Naive thymus-derived CD4-positive, alpha-beta T cell (primary cell): ENCODE measurements at regions not wholly inside any gene's neighbourhood (a gene's known extent, or its start where the extent isn't known, plus 50 kb on each side); places are given as distances from the start of the nearest gene placed in this dataset.
"Not testable (repeated sequence)": the region's sequence is repeated elsewhere in the genome, so short reads cannot be mapped to it uniquely, and the experiment has no call there.

ENCODE experiments used
- ATAC-seq: fragments of 150-1000 bp; cut with Tn5 transposase; 2 replicates; pipeline ENCODE4 v1.10.0; 2021; ENCODE audit warnings: mild to moderate bottlenecking, moderate library complexity
- CTCF ChIA-PET: fragments of 350-600 bp; sonication (Branson Sonifier 250); formaldehyde crosslinking; loops from one replicate; lab custom pipeline; 2021; ENCODE audit warnings: antibody characterized with exemption; lab: Charles Lee
- POLR2A ChIA-PET: fragments of 350-600 bp; sonication (Branson Sonifier 250); formaldehyde crosslinking; loops from one replicate; lab custom pipeline; 2021; ENCODE audit warnings: antibody characterized with exemption, inconsistent platforms; lab: Charles Lee
- DNase-seq, 9 donors: peaks; one replicate each; pipeline versions ENCODE4 v3.0.0 to v3.0.0-alpha.2; 2020 to 2022; ENCODE audit warnings: mixed read lengths in 1 of 9
- H3K27ac ChIP-seq: one replicate; pipeline ENCODE4 v1.7.0; 2013; ENCODE audit warnings: mild to moderate bottlenecking, low read depth, low read length, moderate library complexity
- H3K27me3 ChIP-seq, 2 donors: one replicate each; pipeline ENCODE4 v1.7.0; 2013; ENCODE audit warnings: low read length in 2 of 2, mild to moderate bottlenecking in 2 of 2, moderate library complexity in 2 of 2; ENCODE audit not compliant: control insufficient read depth in 2 of 2, insufficient read depth in 2 of 2
- H3K36me3 ChIP-seq, 3 experiments: 1 replicate in 2 of 3; 2 replicates in 1 of 3; pipeline ENCODE4 v1.7.0; 2013; ENCODE audit warnings: low read length in 3 of 3, mild to moderate bottlenecking in 3 of 3, moderate library complexity in 1 of 3; ENCODE audit not compliant: insufficient read depth in 3 of 3, control insufficient read depth in 2 of 3
- H3K4me1 ChIP-seq, 2 donors: one replicate each; pipeline ENCODE4 v1.7.0; 2013; ENCODE audit warnings: low read length in 2 of 2, mild to moderate bottlenecking in 2 of 2, moderate library complexity in 1 of 2; ENCODE audit not compliant: control insufficient read depth in 2 of 2, insufficient read depth in 2 of 2
- H3K4me3 ChIP-seq: 2 replicates; pipeline ENCODE4 v1.7.0; 2013; ENCODE audit warnings: mild to moderate bottlenecking, low read length
- H3K9me3 ChIP-seq, 3 experiments: 1 replicate in 2 of 3; 2 replicates in 1 of 3; pipeline ENCODE4 v1.7.0; 2013; ENCODE audit warnings: low read length in 3 of 3; ENCODE audit not compliant: control insufficient read depth in 2 of 3
- H3K27ac Mint-ChIP-seq, 9 donors: one replicate each; pipeline ENCODE4 v1.8.0; 2020 to 2022; ENCODE audit warnings: mixed read lengths in 9 of 9, mild to moderate bottlenecking in 8 of 9, moderate library complexity in 5 of 9, inconsistent platforms in 2 of 9
- H3K27me3 Mint-ChIP-seq, 5 donors: one replicate each; pipeline ENCODE4 v1.8.0; 2021 to 2022; ENCODE audit warnings: mixed read lengths in 5 of 5, mild to moderate bottlenecking in 1 of 5
- H3K36me3 Mint-ChIP-seq, 5 donors: one replicate each; pipeline ENCODE4 v1.8.0; 2020 to 2022; ENCODE audit warnings: mixed read lengths in 5 of 5, mild to moderate bottlenecking in 3 of 5, inconsistent platforms in 1 of 5
- H3K4me1 Mint-ChIP-seq, 7 donors: one replicate each; pipeline ENCODE4 v1.8.0; 2020 to 2022; ENCODE audit warnings: mixed read lengths in 7 of 7, mild to moderate bottlenecking in 3 of 7, inconsistent platforms in 1 of 7
- H3K4me3 Mint-ChIP-seq, 10 donors: one replicate each; pipeline ENCODE4 v1.8.0; 2020 to 2022; ENCODE audit warnings: mild to moderate bottlenecking in 10 of 10, mixed read lengths in 10 of 10, moderate library complexity in 6 of 10, inconsistent platforms in 2 of 10
- H3K9me3 Mint-ChIP-seq, 11 donors: one replicate each; pipeline ENCODE4 v1.8.0; 2020 to 2022; ENCODE audit warnings: mixed read lengths in 11 of 11, mild to moderate bottlenecking in 4 of 11, inconsistent platforms in 1 of 11, moderate library complexity in 1 of 11
- intact Hi-C, 2 donors: fragments of 100-400 bp; cut with micrococcal nuclease; formaldehyde crosslinking; loops; one replicate each; pipeline ENCODE4 v1.15.1; 2023

DNA sequence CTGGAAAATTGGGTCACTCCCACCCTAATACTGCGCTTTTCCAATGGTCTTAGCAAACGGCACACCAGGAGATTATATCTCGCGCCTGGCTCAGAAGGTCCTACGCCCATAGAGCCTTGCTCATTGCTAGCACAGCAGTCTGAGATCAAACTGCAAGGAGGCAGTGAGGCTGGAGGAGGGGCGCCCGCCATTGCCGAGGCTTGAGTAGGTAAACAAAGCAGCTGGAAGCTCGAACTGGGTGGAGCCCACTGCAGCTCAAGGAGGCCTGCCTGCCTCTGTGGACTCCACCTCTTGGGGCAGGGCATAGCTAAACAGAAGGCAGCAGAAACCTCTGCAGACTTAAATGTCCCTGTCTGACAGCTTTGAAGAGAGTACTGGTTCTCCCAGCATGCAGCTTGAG is 362.6 kb upstream of the GOT2 start:
- CTCF ChIA-PET, H3K4me1 ChIP-seq, intact Hi-C loops, H3K4me1 Mint-ChIP-seq, H3K9me3 ChIP-seq, H3K4me3 Mint-ChIP-seq, H3K27ac ChIP-seq, H3K4me3 ChIP-seq, H3K36me3 ChIP-seq, POLR2A ChIA-PET, ATAC-seq, H3K36me3 Mint-ChIP-seq, H3K27me3 ChIP-seq, DNase-seq, H3K27me3 Mint-ChIP-seq, H3K27ac Mint-ChIP-seq: not testable (repeated sequence)
- H3K9me3 Mint-ChIP-seq, result peaks cover 3 to 20% (median 6%) of the 10 kb centered on the region in 11 donors

DNA sequence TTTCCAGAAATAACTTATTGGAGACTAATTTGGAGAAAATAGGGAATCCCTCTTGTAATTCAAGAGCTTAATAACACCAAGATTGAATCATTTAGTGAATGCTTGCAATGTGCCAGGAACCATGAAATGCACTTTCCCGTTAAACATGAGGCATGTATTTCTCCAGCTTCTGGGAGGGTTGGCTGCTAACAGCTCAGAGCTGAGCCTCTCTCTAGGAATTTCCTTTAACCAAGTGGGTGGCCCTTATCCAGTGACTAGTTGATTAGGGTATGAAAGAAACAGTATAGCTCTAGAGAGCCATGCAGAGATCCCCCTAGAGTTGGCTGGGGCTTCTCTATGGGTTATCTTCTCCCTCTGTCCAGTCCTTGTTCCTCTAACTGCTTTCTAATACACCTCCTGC is 356.4 kb upstream of the GOT2 start:
- CTCF ChIA-PET, result no interaction called here
- Histone ChIP-seq H3K36me3 (no peaks in the 10 kb centered on the region), H3K27ac (no peak overlapping the region), H3K4me3 (no peak overlapping the region), H3K4me1 (no peaks in the 10 kb centered on the region), H3K27me3 (no peaks in the 10 kb centered on the region), H3K9me3 (no peaks in the 10 kb centered on the region)
- ATAC-seq, result no peak
- no peaks in the 10 kb centered on the region for H3K4me1 Mint-ChIP-seq
- H3K9me3 Mint-ChIP-seq, result peaks cover 0 to 30% (median 3%) of the 10 kb centered on the region in 11 donors
- no peak overlapping the region for H3K4me3 Mint-ChIP-seq
- intact Hi-C loops, result no loop called here
- POLR2A ChIA-PET, result no interaction called here
- DNase-seq, result no peak
- H3K27ac Mint-ChIP-seq, result no peak overlapping the region
- no peaks in the 10 kb centered on the region for H3K36me3 Mint-ChIP-seq
- peaks cover 0 to 3% (median 0%) of the 10 kb centered on the region in 5 donors for H3K27me3 Mint-ChIP-seq

DNA sequence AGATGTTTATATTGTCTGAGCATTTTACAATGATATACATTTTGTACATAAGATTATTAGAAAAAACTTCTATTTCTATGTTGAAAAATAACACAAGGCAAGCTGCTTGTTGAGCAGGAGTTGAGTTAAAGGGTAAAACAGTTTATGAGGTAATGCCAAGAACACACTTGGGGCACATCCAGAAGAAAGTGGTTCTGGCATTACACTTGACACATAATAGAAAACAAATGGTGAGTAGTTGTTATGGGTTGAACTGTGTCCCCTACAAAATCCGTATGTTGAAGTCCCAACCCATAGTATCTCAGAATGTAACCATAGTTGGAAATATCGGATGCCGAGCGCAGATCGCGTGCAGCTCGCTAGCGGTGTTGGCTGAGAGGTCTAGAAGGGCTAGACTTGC is 354.3 kb upstream of the GOT2 start:
- H3K4me3 Mint-ChIP-seq, result no peak overlapping the region
- CTCF ChIA-PET, result no interaction called here
- intact Hi-C loops, result no loop called here
- H3K4me1 Mint-ChIP-seq, result no peaks in the 10 kb centered on the region
- no peaks in the 10 kb centered on the region for H3K27me3 ChIP-seq
- H3K9me3 ChIP-seq, result no peaks in the 10 kb centered on the region
- POLR2A ChIA-PET, result no interaction called here
- H3K27ac ChIP-seq, result no peak overlapping the region
- no peaks in the 10 kb centered on the region for H3K4me1 ChIP-seq
- DNase-seq (no peak), ATAC-seq (no peak)
- peaks cover 0 to 30% (median 3%) of the 10 kb centered on the region in 11 donors for H3K9me3 Mint-ChIP-seq
- H3K36me3 Mint-ChIP-seq, result no peaks in the 10 kb centered on the region
- no peak overlapping the region for H3K4me3 ChIP-seq
- no peak overlapping the region for H3K27ac Mint-ChIP-seq
- H3K27me3 Mint-ChIP-seq, result peaks cover 0 to 3% (median 0%) of the 10 kb centered on the region in 5 donors
- H3K36me3 ChIP-seq, result no peaks in the 10 kb centered on the region

DNA sequence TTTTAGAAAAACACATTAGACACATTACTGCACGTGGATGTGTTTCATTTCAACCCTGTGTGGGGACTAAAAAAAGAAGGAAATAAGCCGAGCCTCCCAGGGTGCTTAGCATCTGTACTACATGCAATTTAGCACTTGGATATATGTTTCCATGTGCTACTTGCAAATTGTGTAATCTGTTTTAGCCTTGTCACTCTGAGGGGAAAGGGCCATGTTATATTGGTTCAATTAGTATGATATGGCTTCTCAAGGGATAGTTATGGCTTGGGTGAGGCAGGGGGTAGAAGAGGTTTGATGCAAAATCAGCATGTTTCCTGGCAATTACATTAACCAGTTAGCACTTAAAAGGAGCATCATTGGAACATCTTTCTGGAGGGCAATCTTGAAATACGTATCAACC is 353.5 kb upstream of the GOT2 start:
- Histone ChIP-seq H3K9me3 (no peaks in the 10 kb centered on the region), H3K27ac (no peak overlapping the region), H3K27me3 (no peaks in the 10 kb centered on the region), H3K4me1 (no peaks in the 10 kb centered on the region), H3K4me3 (no peak overlapping the region), H3K36me3 (no peaks in the 10 kb centered on the region)
- Mint-ChIP-seq H3K4me3 (no peak overlapping the region), H3K27me3 (peaks cover 0 to 3% (median 0%) of the 10 kb centered on the region in 5 donors), H3K27ac (no peak overlapping the region), H3K9me3 (peaks cover 0 to 35% (median 4%) of the 10 kb centered on the region in 11 donors), H3K36me3 (no peaks in the 10 kb centered on the region), H3K4me1 (no peaks in the 10 kb centered on the region)
- CTCF ChIA-PET, result no interaction called here
- ATAC-seq (no peak), DNase-seq (no peak)
- intact Hi-C loops, result no loop called here
- POLR2A ChIA-PET, result no interaction called here

DNA sequence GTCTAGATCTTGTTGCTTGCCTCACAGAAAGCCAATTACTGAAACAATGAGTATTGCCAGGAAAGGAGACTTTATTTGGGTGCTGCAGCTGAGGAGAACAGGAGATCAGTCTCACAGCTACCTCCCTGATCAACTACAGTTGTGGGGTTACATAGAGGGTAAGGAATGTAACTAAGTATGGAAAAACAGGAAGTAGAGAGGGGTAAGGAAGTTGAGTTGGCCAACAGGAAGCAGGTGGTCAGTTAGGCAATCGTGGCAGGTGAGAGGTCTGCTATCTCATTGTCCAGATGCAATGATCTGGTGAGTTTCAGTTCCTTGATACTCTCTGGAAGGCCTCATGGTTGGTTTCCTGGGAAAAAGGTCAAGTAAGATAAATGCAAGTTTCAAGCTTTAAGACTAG is 333.1 kb upstream of the GOT2 start:
- no peak overlapping the region for H3K27ac ChIP-seq
- no peak overlapping the region for H3K4me3 Mint-ChIP-seq
- peaks cover 0 to 3% (median 0%) of the 10 kb centered on the region in 7 donors for H3K4me1 Mint-ChIP-seq
- POLR2A ChIA-PET, result no interaction called here
- peak; percentile 42 for ATAC-seq
- H3K36me3 ChIP-seq, result no peaks in the 10 kb centered on the region
- no peak overlapping the region for H3K4me3 ChIP-seq
- H3K27me3 Mint-ChIP-seq, result peaks cover 0 to 3% (median 0%) of the 10 kb centered on the region in 5 donors
- intact Hi-C loops, result no loop called here
- DNase-seq, result no peak
- no peaks in the 10 kb centered on the region for H3K9me3 ChIP-seq
- no peak overlapping the region for H3K27ac Mint-ChIP-seq
- peaks cover 4 to 26% (median 9%) of the 10 kb centered on the region in 11 donors for H3K9me3 Mint-ChIP-seq
- no peaks in the 10 kb centered on the region for H3K27me3 ChIP-seq
- CTCF ChIA-PET, result no interaction called here
- H3K4me1 ChIP-seq, result no peaks in the 10 kb centered on the region
- peaks cover 0 to 6% (median 0%) of the 10 kb centered on the region in 5 donors for H3K36me3 Mint-ChIP-seq

DNA sequence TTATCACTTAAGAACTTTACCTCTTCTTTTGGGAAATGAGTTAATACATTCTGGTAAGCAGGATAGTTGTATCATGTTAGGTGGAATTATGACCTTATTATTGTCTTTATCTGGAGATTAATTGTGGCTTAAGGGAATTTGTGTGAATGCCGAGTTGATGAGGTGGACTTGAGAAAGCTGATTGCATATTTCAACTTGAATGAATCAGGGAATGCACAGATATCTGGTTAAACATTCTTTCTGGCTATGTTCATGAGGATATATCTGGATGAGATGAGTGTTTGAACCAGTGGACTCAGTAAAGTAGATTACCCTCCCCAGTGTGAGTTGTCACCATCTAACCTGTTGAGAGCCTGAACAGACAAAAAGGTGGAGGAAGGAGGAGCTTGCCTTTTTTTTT is 326.1 kb upstream of the GOT2 start:
- no peak overlapping the region for H3K4me3 ChIP-seq
- H3K4me3 Mint-ChIP-seq, result no peak overlapping the region
- intact Hi-C loops, result no loop called here
- no peaks in the 10 kb centered on the region for H3K36me3 ChIP-seq
- no peaks in the 10 kb centered on the region for H3K27me3 ChIP-seq
- no peaks in the 10 kb centered on the region for H3K9me3 ChIP-seq
- no peaks in the 10 kb centered on the region for H3K4me1 ChIP-seq
- H3K27ac ChIP-seq, result no peak overlapping the region
- DNase-seq, result no peak
- ChIA-PET CTCF (no interaction called here), POLR2A (no interaction called here)
- no peak overlapping the region for H3K27ac Mint-ChIP-seq
- no peaks in the 10 kb centered on the region for H3K36me3 Mint-ChIP-seq
- ATAC-seq, result no peak
- no peaks in the 10 kb centered on the region for H3K27me3 Mint-ChIP-seq
- no peaks in the 10 kb centered on the region for H3K4me1 Mint-ChIP-seq
- H3K9me3 Mint-ChIP-seq, result peaks cover 0 to 12% (median 0%) of the 10 kb centered on the region in 11 donors

DNA sequence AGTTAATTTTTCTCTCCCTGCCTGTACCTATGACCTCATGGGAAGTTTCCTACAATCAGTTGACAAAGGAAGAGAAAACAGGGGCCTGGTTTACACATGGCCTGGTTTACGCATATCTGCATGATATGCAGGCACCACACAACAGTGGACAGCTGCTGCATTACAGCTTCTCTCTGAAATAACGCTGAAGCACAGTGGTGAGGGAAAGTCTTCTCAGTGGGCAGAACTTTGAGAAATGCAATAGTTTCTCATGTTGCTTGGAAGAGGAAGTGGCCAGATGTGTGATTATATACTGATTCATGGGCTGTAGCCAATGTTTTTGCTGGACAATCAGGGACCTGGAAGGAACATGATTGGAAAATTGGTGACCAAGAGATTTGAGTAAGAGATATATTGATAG is 324.1 kb upstream of the GOT2 start:
- Mint-ChIP-seq H3K27ac (no peak overlapping the region), H3K36me3 (no peaks in the 10 kb centered on the region), H3K27me3 (peaks cover 0 to 1% (median 0%) of the 10 kb centered on the region in 5 donors), H3K9me3 (peaks cover 0 to 12% (median 0%) of the 10 kb centered on the region in 11 donors), H3K4me1 (no peaks in the 10 kb centered on the region), H3K4me3 (no peak overlapping the region)
- Histone ChIP-seq H3K27ac (no peak overlapping the region), H3K9me3 (no peaks in the 10 kb centered on the region), H3K27me3 (no peaks in the 10 kb centered on the region), H3K36me3 (no peaks in the 10 kb centered on the region), H3K4me3 (no peak overlapping the region), H3K4me1 (no peaks in the 10 kb centered on the region)
- ATAC-seq (peak; percentile 40), DNase-seq (no peak)
- intact Hi-C loops, result no loop called here
- ChIA-PET POLR2A (no interaction called here), CTCF (no interaction called here)
